ENCODE measurements at regions not wholly inside any gene's neighbourhood (a gene's known extent, or its start where the extent isn't known, plus 50 kb on each side); places are given as distances from the start of the nearest gene placed in this dataset.

- no peak for DNase-seq
These were observed 110.7 kb upstream of the CTSC start for GRCh38 chr11:88448131-88448670.

- DNase-seq = no peak
These were observed 109.7 kb upstream of the CTSC start for GRCh38 chr11:88447281-88447680.

- no peak for DNase-seq
These were observed 101.8 kb upstream of the CTSC start for GRCh38 chr11:88439356-88439755.

- no peak for DNase-seq
These were observed 101.2 kb upstream of the CTSC start for GRCh38 chr11:88438721-88439120.

GRCh38 chr11:88435415-88435814 is 97.9 kb upstream of the CTSC start:
- no peak for DNase-seq

GRCh38 chr11:88434333-88434976 is 96.9 kb upstream of the CTSC start:
- DNase-seq = no peak

GRCh38 chr11:88433536-88434230 is 96.1 kb upstream of the CTSC start:
- DNase-seq = no peak

GRCh38 chr11:88431675-88432341 is 94.3 kb upstream of the CTSC start:
- no peak for DNase-seq

- DNase-seq = no peak
These were observed 91.4 kb upstream of the CTSC start for GRCh38 chr11:88428959-88429358.

GRCh38 chr11:88427719-88428118 is 90.2 kb upstream of the CTSC start:
- DNase-seq = no peak

GRCh38 chr11:88424881-88425280 is 87.3 kb upstream of the CTSC start:
- DNase-seq = no peak

- no peak for DNase-seq
These were observed 84.0 kb upstream of the CTSC start for GRCh38 chr11:88421530-88421929.

GRCh38 chr11:88420165-88420791 is 82.7 kb upstream of the CTSC start:
- DNase-seq = peak; percentile 83

- DNase-seq = no peak
These were observed 81.0 kb upstream of the CTSC start for GRCh38 chr11:88418508-88418907.

- no peak for DNase-seq
These were observed 78.0 kb upstream of the CTSC start for GRCh38 chr11:88415495-88415894.

GRCh38 chr11:88414981-88415413 is 77.5 kb upstream of the CTSC start:
- peak; percentile 63 for DNase-seq

GRCh38 chr11:88414385-88414861 is 76.9 kb upstream of the CTSC start:
- peak; percentile 45 for DNase-seq

- peak; percentile 67 for DNase-seq
These were observed 73.7 kb upstream of the CTSC start for GRCh38 chr11:88411265-88411664.

- DNase-seq = no peak
These were observed 73.1 kb upstream of the CTSC start for GRCh38 chr11:88410656-88411055.

- DNase-seq = no peak
These were observed 72.5 kb upstream of the CTSC start for GRCh38 chr11:88410056-88410455.

GRCh38 chr11:88406876-88407275 is 69.3 kb upstream of the CTSC start:
- DNase-seq = no peak

GRCh38 chr11:88405853-88406252 is 68.3 kb upstream of the CTSC start:
- no peak for DNase-seq

All from EL (cell line).